ENCODE measurements at regions not wholly inside any gene's neighbourhood (a gene's known extent, or its start where the extent isn't known, plus 50 kb on each side); places are given as distances from the start of the nearest gene placed in this dataset.

GRCh38 chr3:106700981-106701380 lies 676.3 kb upstream of the CCDC54 start:
- no peaks in the 10 kb centered on the region for H3K27me3 ChIP-seq (ENCODE audit: control insufficient read depth, insufficient read depth, low read length)
- DNase-seq (no peak), ATAC-seq (ENCODE audit: low read depth in 2 of 2) (no peak)
- no peak overlapping the region for H3K4me3 ChIP-seq (ENCODE audit: low read depth, low read length)
- H3K4me3 Mint-ChIP-seq: no peak overlapping the region
- H3K27me3 Mint-ChIP-seq: no peaks in the 10 kb centered on the region
- no peaks in the 10 kb centered on the region for H3K36me3 ChIP-seq (ENCODE audit: control insufficient read depth, insufficient read depth, low read length)
- H3K27ac ChIP-seq (ENCODE audit: insufficient read depth, low read length, poor library complexity, severe bottlenecking): no peak overlapping the region
- H3K9me3 Mint-ChIP-seq: peaks cover 0 to 2% (median 0%) of the 10 kb centered on the region in 7 donors
- H3K36me3 Mint-ChIP-seq: no peaks in the 10 kb centered on the region
- no peak overlapping the region for H3K27ac Mint-ChIP-seq
- H3K9me3 ChIP-seq (ENCODE audit: control insufficient read depth in 2 of 2, low read length in 2 of 2): no peaks in the 10 kb centered on the region
- H3K4me1 ChIP-seq (ENCODE audit: control insufficient read depth, insufficient read depth, low read length, poor library complexity, severe bottlenecking): no peaks in the 10 kb centered on the region
- H3K4me1 Mint-ChIP-seq: no peaks in the 10 kb centered on the region

- no peaks in the 10 kb centered on the region for H3K27me3 ChIP-seq (ENCODE audit: control insufficient read depth, insufficient read depth, low read length)
- H3K27ac Mint-ChIP-seq: no peak overlapping the region
- H3K9me3 ChIP-seq (ENCODE audit: control insufficient read depth in 2 of 2, low read length in 2 of 2): no peaks in the 10 kb centered on the region
- H3K4me1 Mint-ChIP-seq: no peaks in the 10 kb centered on the region
- H3K36me3 Mint-ChIP-seq: no peaks in the 10 kb centered on the region
- no peak overlapping the region for H3K4me3 ChIP-seq (ENCODE audit: low read depth, low read length)
- no peak for DNase-seq
- H3K27ac ChIP-seq (ENCODE audit: insufficient read depth, low read length, poor library complexity, severe bottlenecking): no peak overlapping the region
- peaks cover 0 to 2% (median 0%) of the 10 kb centered on the region in 7 donors for H3K9me3 Mint-ChIP-seq
- H3K4me1 ChIP-seq (ENCODE audit: control insufficient read depth, insufficient read depth, low read length, poor library complexity, severe bottlenecking): no peaks in the 10 kb centered on the region
- H3K4me3 Mint-ChIP-seq: no peak overlapping the region
- ATAC-seq (ENCODE audit: low read depth in 2 of 2): no peak
- no peaks in the 10 kb centered on the region for H3K36me3 ChIP-seq (ENCODE audit: control insufficient read depth, insufficient read depth, low read length)
- no peaks in the 10 kb centered on the region for H3K27me3 Mint-ChIP-seq
Measured at GRCh38 chr3:106703524-106703923, 673.7 kb upstream of the CCDC54 start.

- Mint-ChIP-seq H3K9me3 (peaks cover 0 to 2% (median 0%) of the 10 kb centered on the region in 7 donors), H3K4me1 (no peaks in the 10 kb centered on the region), H3K27ac (no peak overlapping the region), H3K36me3 (no peaks in the 10 kb centered on the region), H3K4me3 (no peak overlapping the region), H3K27me3 (no peaks in the 10 kb centered on the region)
- Histone ChIP-seq H3K4me3 (ENCODE audit: low read depth, low read length) (no peak overlapping the region), H3K9me3 (ENCODE audit: control insufficient read depth in 2 of 2, low read length in 2 of 2) (no peaks in the 10 kb centered on the region), H3K36me3 (ENCODE audit: control insufficient read depth, insufficient read depth, low read length) (no peaks in the 10 kb centered on the region), H3K27ac (ENCODE audit: insufficient read depth, low read length, poor library complexity, severe bottlenecking) (no peak overlapping the region), H3K27me3 (ENCODE audit: control insufficient read depth, insufficient read depth, low read length) (no peaks in the 10 kb centered on the region), H3K4me1 (ENCODE audit: control insufficient read depth, insufficient read depth, low read length, poor library complexity, severe bottlenecking) (no peaks in the 10 kb centered on the region)
- ATAC-seq (ENCODE audit: low read depth in 2 of 2): no peak
- no peak for DNase-seq
Measured at GRCh38 chr3:106707347-106707746, 669.9 kb upstream of the CCDC54 start.

GRCh38 chr3:106710596-106710995 lies 666.6 kb upstream of the CCDC54 start:
- no peaks in the 10 kb centered on the region for H3K9me3 ChIP-seq (ENCODE audit: control insufficient read depth in 2 of 2, low read length in 2 of 2)
- Mint-ChIP-seq H3K27ac (no peak overlapping the region), H3K4me1 (no peaks in the 10 kb centered on the region), H3K27me3 (no peaks in the 10 kb centered on the region), H3K9me3 (no peaks in the 10 kb centered on the region), H3K4me3 (no peak overlapping the region), H3K36me3 (no peaks in the 10 kb centered on the region)
- no peaks in the 10 kb centered on the region for H3K36me3 ChIP-seq (ENCODE audit: control insufficient read depth, insufficient read depth, low read length)
- no peak overlapping the region for H3K27ac ChIP-seq (ENCODE audit: insufficient read depth, low read length, poor library complexity, severe bottlenecking)
- no peaks in the 10 kb centered on the region for H3K4me1 ChIP-seq (ENCODE audit: control insufficient read depth, insufficient read depth, low read length, poor library complexity, severe bottlenecking)
- ATAC-seq (ENCODE audit: low read depth in 2 of 2) (no peak), DNase-seq (no peak)
- H3K27me3 ChIP-seq (ENCODE audit: control insufficient read depth, insufficient read depth, low read length): no peaks in the 10 kb centered on the region
- H3K4me3 ChIP-seq (ENCODE audit: low read depth, low read length): no peak overlapping the region

- Mint-ChIP-seq H3K4me3 (no peak overlapping the region), H3K36me3 (no peaks in the 10 kb centered on the region), H3K9me3 (no peaks in the 10 kb centered on the region), H3K4me1 (no peaks in the 10 kb centered on the region), H3K27me3 (no peaks in the 10 kb centered on the region), H3K27ac (no peak overlapping the region)
- H3K9me3 ChIP-seq (ENCODE audit: control insufficient read depth in 2 of 2, low read length in 2 of 2): no peaks in the 10 kb centered on the region
- DNase-seq (no peak), ATAC-seq (ENCODE audit: low read depth in 2 of 2) (no peak)
- H3K4me3 ChIP-seq (ENCODE audit: low read depth, low read length): no peak overlapping the region
- H3K27ac ChIP-seq (ENCODE audit: insufficient read depth, low read length, poor library complexity, severe bottlenecking): no peak overlapping the region
- H3K27me3 ChIP-seq (ENCODE audit: control insufficient read depth, insufficient read depth, low read length): no peaks in the 10 kb centered on the region
- no peaks in the 10 kb centered on the region for H3K36me3 ChIP-seq (ENCODE audit: control insufficient read depth, insufficient read depth, low read length)
- no peaks in the 10 kb centered on the region for H3K4me1 ChIP-seq (ENCODE audit: control insufficient read depth, insufficient read depth, low read length, poor library complexity, severe bottlenecking)
Measured at GRCh38 chr3:106711650-106712049, 665.6 kb upstream of the CCDC54 start.

GRCh38 chr3:106714400-106714799 lies 662.8 kb upstream of the CCDC54 start:
- peaks cover 4% of the 10 kb centered on the region for H3K27me3 Mint-ChIP-seq
- H3K36me3 ChIP-seq (ENCODE audit: control insufficient read depth, insufficient read depth, low read length): no peaks in the 10 kb centered on the region

GRCh38 chr3:106715286-106715685 lies 662.0 kb upstream of the CCDC54 start:
- no peak overlapping the region for H3K4me3 Mint-ChIP-seq
- H3K9me3 ChIP-seq (ENCODE audit: control insufficient read depth in 2 of 2, low read length in 2 of 2): no peaks in the 10 kb centered on the region
- H3K27me3 ChIP-seq (ENCODE audit: control insufficient read depth, insufficient read depth, low read length): no peaks in the 10 kb centered on the region
- no peaks in the 10 kb centered on the region for H3K36me3 ChIP-seq (ENCODE audit: control insufficient read depth, insufficient read depth, low read length)
- no peaks in the 10 kb centered on the region for H3K36me3 Mint-ChIP-seq
- H3K27ac ChIP-seq (ENCODE audit: insufficient read depth, low read length, poor library complexity, severe bottlenecking): no peak overlapping the region
- no peak overlapping the region for H3K27ac Mint-ChIP-seq
- no peak for ATAC-seq (ENCODE audit: low read depth in 2 of 2)
- no peaks in the 10 kb centered on the region for H3K4me1 Mint-ChIP-seq
- H3K9me3 Mint-ChIP-seq: peaks cover 0 to 2% (median 0%) of the 10 kb centered on the region in 7 donors
- H3K4me1 ChIP-seq (ENCODE audit: control insufficient read depth, insufficient read depth, low read length, poor library complexity, severe bottlenecking): no peaks in the 10 kb centered on the region
- H3K27me3 Mint-ChIP-seq: peaks cover 4% of the 10 kb centered on the region
- no peak overlapping the region for H3K4me3 ChIP-seq (ENCODE audit: low read depth, low read length)
- DNase-seq: no peak

More at GRCh38 chr3:106714400-106714799, 662.8 kb upstream of the CCDC54 start:
- DNase-seq: no peak
- Histone ChIP-seq H3K27ac (ENCODE audit: insufficient read depth, low read length, poor library complexity, severe bottlenecking) (no peak overlapping the region), H3K9me3 (ENCODE audit: control insufficient read depth in 2 of 2, low read length in 2 of 2) (no peaks in the 10 kb centered on the region), H3K4me1 (ENCODE audit: control insufficient read depth, insufficient read depth, low read length, poor library complexity, severe bottlenecking) (no peaks in the 10 kb centered on the region), H3K27me3 (ENCODE audit: control insufficient read depth, insufficient read depth, low read length) (no peaks in the 10 kb centered on the region), H3K4me3 (ENCODE audit: low read depth, low read length) (no peak overlapping the region)
- no peak for ATAC-seq (ENCODE audit: low read depth in 2 of 2)
- H3K36me3 Mint-ChIP-seq: no peaks in the 10 kb centered on the region
- H3K9me3 Mint-ChIP-seq: peaks cover 0 to 2% (median 0%) of the 10 kb centered on the region in 7 donors
- H3K4me3 Mint-ChIP-seq: no peak overlapping the region
- no peaks in the 10 kb centered on the region for H3K4me1 Mint-ChIP-seq
- H3K27ac Mint-ChIP-seq: no peak overlapping the region

GRCh38 chr3:106717178-106717780 lies 660.0 kb upstream of the CCDC54 start:
- Histone ChIP-seq H3K4me3 (ENCODE audit: low read depth, low read length) (no peak overlapping the region), H3K27me3 (ENCODE audit: control insufficient read depth, insufficient read depth, low read length) (no peaks in the 10 kb centered on the region), H3K27ac (ENCODE audit: insufficient read depth, low read length, poor library complexity, severe bottlenecking) (no peak overlapping the region), H3K36me3 (ENCODE audit: control insufficient read depth, insufficient read depth, low read length) (no peaks in the 10 kb centered on the region), H3K9me3 (ENCODE audit: control insufficient read depth in 2 of 2, low read length in 2 of 2) (no peaks in the 10 kb centered on the region), H3K4me1 (ENCODE audit: control insufficient read depth, insufficient read depth, low read length, poor library complexity, severe bottlenecking) (no peaks in the 10 kb centered on the region)
- peak overlapping the region in 1 of 3 donors; percentile 7 for H3K27ac Mint-ChIP-seq
- no peak overlapping the region for H3K4me3 Mint-ChIP-seq
- no peaks in the 10 kb centered on the region for H3K4me1 Mint-ChIP-seq
- H3K36me3 Mint-ChIP-seq: no peaks in the 10 kb centered on the region
- peaks cover 4% of the 10 kb centered on the region for H3K27me3 Mint-ChIP-seq
- H3K9me3 Mint-ChIP-seq: peaks cover 0 to 2% (median 0%) of the 10 kb centered on the region in 7 donors
- DNase-seq (no peak), ATAC-seq (ENCODE audit: low read depth in 2 of 2) (no peak)
